Panc1 (cell line): ENCODE measurements at regions not wholly inside any gene's neighbourhood (a gene's known extent, or its start where the extent isn't known, plus 50 kb on each side); places are given as distances from the start of the nearest gene placed in this dataset.

Experiments
- ATAC-seq: fragments of 200-7000 bp; cut with Tn5 transposase; 2 replicates; pipeline ENCODE4 v1.9.1; 2020; ENCODE audit warnings: mild to moderate bottlenecking, moderate library complexity
- BruUV-seq: library from RNA; stranded (reverse); fragments of 400-500 nt; replicated peaks from 2 replicates; lab custom pipeline; 2021; lab: Mats Ljungman, UMichigan
- CTCF ChIA-PET: fragments of 300-600 bp; sonication (Branson Sonifier 250); formaldehyde crosslinking; loops from one replicate; lab custom pipeline; 2022; ENCODE audit warnings: antibody characterized with exemption; lab: Charles Lee
- POLR2A ChIA-PET: fragments of 300-600 bp; sonication (Branson Sonifier 250); formaldehyde crosslinking; loops from one replicate; lab custom pipeline; 2022; ENCODE audit warnings: antibody characterized with exemption; lab: Charles Lee
- DNase-seq: peaks from one replicate; pipeline ENCODE4 v3.0.0-alpha.2; 2010; ENCODE audit warnings: low read depth, low spot score
- H3K27ac ChIP-seq: 2 replicates; pipeline ENCODE4 v1.5.1; 2011; ENCODE audit warnings: mild to moderate bottlenecking, low read length, inconsistent platforms
- H3K27me3 ChIP-seq: fragments of 200-500 bp; sonication (Bioruptor generic); 2 replicates; pipeline ENCODE4 v1.6.0; 2014; ENCODE audit warnings: low read length, inconsistent platforms; ENCODE audit not compliant: control insufficient read depth, insufficient read depth
- H3K36me3 ChIP-seq: fragments of 200-500 bp; sonication (Bioruptor generic); 2 replicates; pipeline ENCODE4 v1.5.1; 2014; ENCODE audit warnings: inconsistent platforms, mild to moderate bottlenecking, low read length, moderate library complexity; ENCODE audit not compliant: control insufficient read depth, insufficient read depth
- H3K4me1 ChIP-seq: 2 replicates; pipeline ENCODE4 v1.5.1; 2011; ENCODE audit warnings: inconsistent platforms, mild to moderate bottlenecking, low read length, moderate library complexity; ENCODE audit not compliant: control insufficient read depth, insufficient read depth
- H3K4me3 ChIP-seq, 2 experiments: 2 replicates each; pipeline ENCODE4 v1.5.1; 2011 to 2012; ENCODE audit warnings: low read depth in 2 of 2, low read length in 2 of 2, mild to moderate bottlenecking in 2 of 2, inconsistent platforms in 1 of 2, moderate library complexity in 1 of 2
- H3K9me3 ChIP-seq: fragments of 200-500 bp; sonication (Bioruptor generic); 2 replicates; pipeline ENCODE4 v1.5.1; 2014; ENCODE audit warnings: low read depth, mild to moderate bottlenecking, inconsistent platforms, low read length, moderate library complexity; ENCODE audit not compliant: control insufficient read depth, insufficient read depth
- CTCF ChIP-seq: fragments of 450-650 bp; IDR thresholded peaks from 2 replicates; pipeline ENCODE4 v1.5.1; 2017; ENCODE audit warnings: mild to moderate bottlenecking
- POLR2AphosphoS5 ChIP-seq: IDR thresholded peaks from 2 replicates; pipeline ENCODE4 v1.6.1; 2012; ENCODE audit warnings: mild to moderate bottlenecking, low read depth, low read length, moderate library complexity
- REST ChIP-seq, 2 experiments: IDR thresholded peaks; 2 replicates each; pipeline ENCODE4 v1.6.1; 2011 to 2012; ENCODE audit warnings: low read depth in 2 of 2, control low read depth in 1 of 2, low read length in 1 of 2, mild to moderate bottlenecking in 1 of 2, moderate library complexity in 1 of 2; ENCODE audit not compliant: insufficient read depth in 1 of 2
- SIN3A ChIP-seq: IDR thresholded peaks from 2 replicates; pipeline ENCODE4 v1.6.1; 2012; ENCODE audit warnings: low read depth, mild to moderate bottlenecking, low read length, moderate library complexity, borderline replicate concordance; ENCODE audit not compliant: insufficient read depth
- TCF7L2 ChIP-seq: IDR thresholded peaks from 2 replicates; pipeline ENCODE4 v1.6.1; 2011; ENCODE audit warnings: mild to moderate bottlenecking, low read depth, low read length, inconsistent platforms
- in situ Hi-C: cut with HindIII; loops from 2 replicates; pipeline ENCODE4 v1.10.0; 2016; ENCODE audit warnings: low sequenced_read_pairs, low pct_unique_long_range_greater_than_20kb
- intact Hi-C: fragments of 100-400 bp; cut with micrococcal nuclease; formaldehyde crosslinking; loops from one replicate; pipeline ENCODE4 v1.10.0; 2022; ENCODE audit not compliant: unreplicated experiment

GRCh38 chr18:60053747-60054304 lies 154.0 kb downstream of the PMAIP1 start:
- ChIA-PET POLR2A (interaction anchor here (0.6 kb wide), 1 partner anchor 130 kb away, joined by 3 read pairs; no protein-coding TSS in a partner anchor), CTCF (no interaction called here)
- Histone ChIP-seq H3K36me3 (no peaks in the 10 kb centered on the region), H3K27me3 (no peaks in the 10 kb centered on the region), H3K9me3 (no peaks in the 10 kb centered on the region; the same call in 1 of the 2 replicates), H3K4me3 (peak overlapping the region in 1 of 2 experiments; percentile 27; a peak in 2 of 4 replicates), H3K27ac (peak overlapping the region; percentile 66), H3K4me1 (peaks cover 10% of the 10 kb centered on the region)
- in situ Hi-C loops (no loop called here), intact Hi-C loops (no loop called here)
- BruUV-seq, result no TSS peak
- DNase-seq (peak; percentile 96), ATAC-seq (peak; percentile 100)
- TF ChIP-seq POLR2AphosphoS5, result peak; percentile 37; the same call in 1 of the 2 replicates
- no peak for TF ChIP-seq REST (IDR thresholded peaks at IDR 0.05; ENCODE audit: insufficient read depth in 1 of 2, low read depth in 2 of 2, low read length in 1 of 2)

- H3K4me1 ChIP-seq, result peaks cover 10% of the 10 kb centered on the region
- no peaks in the 10 kb centered on the region for H3K27me3 ChIP-seq
- intact Hi-C loops (no loop called here), in situ Hi-C loops (no loop called here)
- ATAC-seq, result no peak
- TF ChIP-seq POLR2AphosphoS5, result no peak
- no peak for TF ChIP-seq CTCF
- no peak for TF ChIP-seq SIN3A
- no peak for TF ChIP-seq REST (IDR thresholded peaks at IDR 0.05; ENCODE audit: insufficient read depth in 1 of 2, low read depth in 2 of 2, low read length in 1 of 2)
- no peak for TF ChIP-seq TCF7L2
- ChIA-PET POLR2A (no interaction called here), CTCF (no interaction called here)
- H3K4me3 ChIP-seq, result no peak overlapping the region
- H3K36me3 ChIP-seq, result no peaks in the 10 kb centered on the region
- BruUV-seq, result no TSS peak
- H3K27ac ChIP-seq, result no peak overlapping the region
- H3K9me3 ChIP-seq, result no peaks in the 10 kb centered on the region; the same call in 1 of the 2 replicates
- DNase-seq, result no peak
Measured at GRCh38 chr18:60050821-60051220, 151.0 kb downstream of the PMAIP1 start.
